GM23338 (cell line): ENCODE measurements at regions not wholly inside any gene's neighbourhood (a gene's known extent, or its start where the extent isn't known, plus 50 kb on each side); places are given as distances from the start of the nearest gene placed in this dataset.
A peak's percentile ranks its signal among the peaks of the same experiment; 100 is the strongest.
"Not testable (repeated sequence)": the region's sequence is repeated elsewhere in the genome, so short reads cannot be mapped to it uniquely, and the experiment has no call there.

Experiments used
- ATAC-seq: fragments of 200-7000 bp; cut with Tn5 transposase; 3 replicates; pipeline ENCODE4 v1.9.1; 2020
- DNase-seq: peaks from one replicate; pipeline ENCODE4 v3.0.0-alpha.2; 2015; ENCODE audit warnings: low spot score
- H2AFZ ChIP-seq: fragments of 200-600 bp; sonication (generic); 2 replicates; pipeline ENCODE4 v1.8.0; 2016; ENCODE audit warnings: antibody characterized with exemption, mild to moderate bottlenecking, moderate library complexity
- H3F3A ChIP-seq: fragments of 200-600 bp; sonication (generic); replicated peaks from 2 replicates; pipeline ENCODE4 v1.8.0; 2017; ENCODE audit warnings: antibody characterized with exemption, mixed run types, low read depth
- H3K27ac ChIP-seq: fragments of 200-600 bp; sonication (generic); 2 replicates; pipeline ENCODE4 v1.6.1; 2016; ENCODE audit warnings: low read depth
- H3K27me3 ChIP-seq: fragments of 200-600 bp; sonication (generic); 2 replicates; pipeline ENCODE4 v1.8.0; 2016; ENCODE audit warnings: mild to moderate bottlenecking, mixed run types, moderate library complexity; ENCODE audit not compliant: insufficient read depth
- H3K36me3 ChIP-seq: fragments of 200-600 bp; sonication (generic); 2 replicates; pipeline ENCODE4 v1.8.0; 2016; ENCODE audit warnings: mild to moderate bottlenecking; ENCODE audit not compliant: insufficient read depth
- H3K4me1 ChIP-seq: fragments of 200-600 bp; sonication (generic); 2 replicates; pipeline ENCODE4 v1.8.0; 2016; ENCODE audit warnings: mild to moderate bottlenecking, moderate library complexity; ENCODE audit not compliant: insufficient read depth
- H3K4me2 ChIP-seq: fragments of 200-600 bp; sonication (generic); 2 replicates; pipeline ENCODE4 v1.7.1; 2017; ENCODE audit warnings: mixed run types
- H3K4me3 ChIP-seq: fragments of 200-600 bp; sonication (generic); 2 replicates; pipeline ENCODE4 v1.6.1; 2016; ENCODE audit warnings: mixed run types
- H3K79me2 ChIP-seq: fragments of 200-600 bp; sonication (generic); replicated peaks from 2 replicates; pipeline ENCODE4 v1.8.0; 2017; ENCODE audit warnings: mild to moderate bottlenecking; ENCODE audit not compliant: insufficient read depth
- H3K9me2 ChIP-seq: fragments of 200-600 bp; sonication (generic); 2 replicates; pipeline ENCODE4 v1.8.0; 2017; ENCODE audit not compliant: insufficient read depth
- H4K20me1 ChIP-seq: fragments of 200-600 bp; sonication (generic); replicated peaks from 2 replicates; pipeline ENCODE4 v1.8.0; 2017; ENCODE audit warnings: mild to moderate bottlenecking; ENCODE audit not compliant: insufficient read depth
- H3K27ac Mint-ChIP-seq: 2 replicates; pipeline ENCODE4 v1.8.0; 2020; ENCODE audit warnings: inconsistent platforms, mild to moderate bottlenecking, moderate library complexity, mixed read lengths
- H3K27me3 Mint-ChIP-seq: 3 replicates; pipeline ENCODE4 v1.8.0; 2022; ENCODE audit warnings: low read depth, mild to moderate bottlenecking, moderate library complexity, mixed read lengths, inconsistent platforms; ENCODE audit not compliant: insufficient read depth, poor library complexity
- H3K36me3 Mint-ChIP-seq: 3 replicates; pipeline ENCODE4 v1.8.0; 2021; ENCODE audit warnings: low read depth, mild to moderate bottlenecking, inconsistent platforms, moderate library complexity, mixed read lengths
- H3K4me1 Mint-ChIP-seq: 3 replicates; pipeline ENCODE4 v1.8.0; 2020; ENCODE audit warnings: mild to moderate bottlenecking, inconsistent platforms, mixed read lengths
- H3K4me3 Mint-ChIP-seq: 3 replicates; pipeline ENCODE4 v1.8.0; 2021; ENCODE audit warnings: moderate library complexity, mild to moderate bottlenecking, inconsistent platforms, mixed read lengths
- H3K9me3 Mint-ChIP-seq: 3 replicates; pipeline ENCODE4 v1.8.0; 2020; ENCODE audit warnings: moderate library complexity, mild to moderate bottlenecking, inconsistent platforms, mixed read lengths
- EZH2phosphoT487 ChIP-seq: fragments of 200-600 bp; sonication (generic); IDR thresholded peaks from one replicate; pipeline ENCODE4 v1.8.1; 2018; ENCODE audit warnings: antibody characterized with exemption; ENCODE audit not compliant: unreplicated experiment
- NANOG ChIP-seq: IDR thresholded peaks from 2 replicates; pipeline ENCODE4 v1.6.1; 2016; ENCODE audit warnings: antibody characterized with exemption, borderline replicate concordance
- REST ChIP-seq: IDR thresholded peaks from one replicate; pipeline ENCODE4 v1.6.1; 2018; ENCODE audit warnings: antibody characterized with exemption; ENCODE audit not compliant: unreplicated experiment
- STAT1 ChIP-seq: IDR thresholded peaks from one replicate; pipeline ENCODE4 v1.6.1; 2016; ENCODE audit warnings: antibody characterized with exemption; ENCODE audit not compliant: unreplicated experiment
- ZNF331 ChIP-seq: fragments of 250-450 bp; sonication (Bioruptor Pico); IDR thresholded peaks from 2 replicates; pipeline ENCODE4 v1.5.0; 2020; ENCODE audit warnings: low read depth, mild to moderate bottlenecking, moderate library complexity

GRCh38 chr20:12581644-12582289, 427.0 kb upstream of the SPTLC3 start:
- no peak for DNase-seq
- H3K27me3 Mint-ChIP-seq = no peaks in the 10 kb centered on the region
- Histone ChIP-seq H3K27me3 (no peaks in the 10 kb centered on the region), H2AFZ (no peak overlapping the region), H3K79me2 (no peaks in the 10 kb centered on the region), H3K4me3 (no peak overlapping the region), H3K4me2 (no peak overlapping the region), H3K9me2 (peaks cover 17% of the 10 kb centered on the region; the same call in 1 of the 2 replicates), H3K27ac (no peak overlapping the region), H4K20me1 (no peaks in the 10 kb centered on the region), H3K4me1 (no peaks in the 10 kb centered on the region), H3F3A (no peaks in the 10 kb centered on the region), H3K36me3 (no peaks in the 10 kb centered on the region; the same call in 1 of the 2 replicates)
- peaks cover 23% of the 10 kb centered on the region for H3K9me3 Mint-ChIP-seq
- ATAC-seq = no peak
- no peak overlapping the region for H3K27ac Mint-ChIP-seq
- peaks cover 15% of the 10 kb centered on the region for H3K36me3 Mint-ChIP-seq
- H3K4me3 Mint-ChIP-seq = no peak overlapping the region
- no peak for TF ChIP-seq ZNF331
- H3K4me1 Mint-ChIP-seq = no peaks in the 10 kb centered on the region

GRCh38 chr20:12582710-12583109, 426.1 kb upstream of the SPTLC3 start:
- not testable (repeated sequence) for H3K27me3 ChIP-seq, H3K4me2 ChIP-seq, H3K4me1 ChIP-seq, H3K4me3 Mint-ChIP-seq, H3K4me1 Mint-ChIP-seq, H3K27ac Mint-ChIP-seq, H2AFZ ChIP-seq, H3K4me3 ChIP-seq, H3K27ac ChIP-seq, H3K36me3 ChIP-seq, H3F3A ChIP-seq, H3K27me3 Mint-ChIP-seq, ATAC-seq, DNase-seq, H3K79me2 ChIP-seq, H4K20me1 ChIP-seq
- Mint-ChIP-seq H3K9me3 (peaks cover 23% of the 10 kb centered on the region), H3K36me3 (peaks cover 15% of the 10 kb centered on the region)
- H3K9me2 ChIP-seq = peaks cover 17% of the 10 kb centered on the region; the same call in 1 of the 2 replicates

- Mint-ChIP-seq H3K4me3 (no peak overlapping the region), H3K27me3 (peaks cover 3% of the 10 kb centered on the region), H3K27ac (no peak overlapping the region), H3K4me1 (peaks cover 36% of the 10 kb centered on the region), H3K9me3 (no peaks in the 10 kb centered on the region), H3K36me3 (no peaks in the 10 kb centered on the region; the same call in 2 of the 3 replicates)
- H3F3A ChIP-seq = no peaks in the 10 kb centered on the region
- TF ChIP-seq NANOG (no peak), STAT1 (no peak), REST (no peak), ZNF331 (no peak), EZH2phosphoT487 (no peak)
- H3K4me1 ChIP-seq = peaks cover 29% of the 10 kb centered on the region; the same call in 1 of the 2 replicates
- no peak overlapping the region for H3K27ac ChIP-seq
- peak; percentile 45; the same call in 2 of the 3 replicates for ATAC-seq
- H4K20me1 ChIP-seq = no peaks in the 10 kb centered on the region
- H3K79me2 ChIP-seq = no peaks in the 10 kb centered on the region
- no peaks in the 10 kb centered on the region for H3K36me3 ChIP-seq
- H3K4me2 ChIP-seq = no peak overlapping the region
- H3K27me3 ChIP-seq = no peaks in the 10 kb centered on the region
- no peak overlapping the region for H3K4me3 ChIP-seq
- H2AFZ ChIP-seq = peak overlapping the region; percentile 39; the same call in 1 of the 2 replicates
- H3K9me2 ChIP-seq = no peaks in the 10 kb centered on the region
- no peak for DNase-seq
Measured at GRCh38 chr20:12591949-12592470, 416.8 kb upstream of the SPTLC3 start.
